ENCODE measurements at regions not wholly inside any gene's neighbourhood (a gene's known extent, or its start where the extent isn't known, plus 50 kb on each side); places are given as distances from the start of the nearest gene placed in this dataset.

DNA sequence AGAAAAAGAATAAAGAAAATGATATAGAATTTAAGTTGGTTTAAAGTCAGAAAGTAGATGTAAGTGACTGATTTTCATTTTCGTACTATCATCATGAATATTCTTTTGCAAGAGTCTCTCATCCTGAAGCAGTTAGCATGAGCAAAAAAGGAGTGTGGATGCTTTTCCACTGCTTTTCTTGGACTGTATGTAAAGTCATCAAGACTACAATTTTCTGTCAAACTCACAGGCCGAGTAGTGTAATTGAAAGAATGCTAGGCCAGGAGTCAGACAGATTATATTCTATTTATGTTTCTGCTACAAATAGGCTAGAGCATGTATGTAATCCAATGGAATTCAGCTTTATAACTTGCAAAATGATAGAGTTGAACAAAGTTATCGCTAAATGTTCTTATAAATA lies 197.1 kb upstream of the SPOCK3 start:
- DNase-seq (no peak), ATAC-seq (no peak)
- Histone ChIP-seq H3K27ac (no peak overlapping the region), H3K4me3 (no peak overlapping the region), H3K4me1 (no peaks in the 10 kb centered on the region), H3K27me3 (no peaks in the 10 kb centered on the region), H3K36me3 (no peaks in the 10 kb centered on the region), H3K9me3 (peaks cover 0 to 16% (median 0%) of the 10 kb centered on the region in 12 donors)
- intact Hi-C loops (cut with DNase I) = no loop called here
- no peak for TF ChIP-seq POLR2A (IDR thresholded peaks at IDR 0.05)
- TF ChIP-seq, protein P1, sequence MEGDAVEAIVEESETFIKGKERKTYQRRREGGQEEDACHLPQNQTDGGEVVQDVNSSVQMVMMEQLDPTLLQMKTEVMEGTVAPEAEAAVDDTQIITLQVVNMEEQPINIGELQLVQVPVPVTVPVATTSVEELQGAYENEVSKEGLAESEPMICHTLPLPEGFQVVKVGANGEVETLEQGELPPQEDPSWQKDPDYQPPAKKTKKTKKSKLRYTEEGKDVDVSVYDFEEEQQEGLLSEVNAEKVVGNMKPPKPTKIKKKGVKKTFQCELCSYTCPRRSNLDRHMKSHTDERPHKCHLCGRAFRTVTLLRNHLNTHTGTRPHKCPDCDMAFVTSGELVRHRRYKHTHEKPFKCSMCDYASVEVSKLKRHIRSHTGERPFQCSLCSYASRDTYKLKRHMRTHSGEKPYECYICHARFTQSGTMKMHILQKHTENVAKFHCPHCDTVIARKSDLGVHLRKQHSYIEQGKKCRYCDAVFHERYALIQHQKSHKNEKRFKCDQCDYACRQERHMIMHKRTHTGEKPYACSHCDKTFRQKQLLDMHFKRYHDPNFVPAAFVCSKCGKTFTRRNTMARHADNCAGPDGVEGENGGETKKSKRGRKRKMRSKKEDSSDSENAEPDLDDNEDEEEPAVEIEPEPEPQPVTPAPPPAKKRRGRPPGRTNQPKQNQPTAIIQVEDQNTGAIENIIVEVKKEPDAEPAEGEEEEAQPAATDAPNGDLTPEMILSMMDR (IDR thresholded peaks at IDR 0.05) = no peak
- 65 to 82% (median 76%) methylated on average over 3 of the region's 3 CpGs for WGBS, 4 donors

DNA sequence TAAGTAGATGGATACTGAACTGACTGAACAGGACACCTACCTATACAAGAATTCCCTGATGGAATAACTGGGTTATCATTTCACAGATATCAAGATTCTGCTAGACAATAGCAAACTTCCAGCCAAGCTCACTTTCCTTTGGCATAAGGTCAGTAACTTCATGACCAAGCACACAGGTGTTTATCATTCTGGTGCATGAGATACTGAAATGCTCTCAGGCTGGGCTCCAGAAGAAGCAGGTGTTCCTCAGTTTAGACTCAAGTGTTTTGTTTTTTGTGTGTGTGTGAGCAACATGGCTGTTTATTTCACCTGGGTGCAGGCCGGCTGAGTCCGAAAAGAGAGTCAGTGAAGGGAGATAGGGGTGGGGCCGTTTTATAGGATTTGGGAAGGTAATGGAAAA lies 201.5 kb upstream of the SPOCK3 start:
- no peaks in the 10 kb centered on the region for H3K4me1 ChIP-seq
- DNase-seq = no peak
- H3K4me3 ChIP-seq = no peak overlapping the region
- TF ChIP-seq POLR2A (IDR thresholded peaks at IDR 0.05) = no peak
- TF ChIP-seq, protein P1 (IDR thresholded peaks at IDR 0.05) = no peak
- ATAC-seq = no peak
- H3K27ac ChIP-seq = no peak overlapping the region
- H3K27me3 ChIP-seq = no peaks in the 10 kb centered on the region
- intact Hi-C loops (cut with DNase I) = no loop called here
- H3K36me3 ChIP-seq = no peaks in the 10 kb centered on the region
- H3K9me3 ChIP-seq = peaks cover 0 to 16% (median 0%) of the 10 kb centered on the region in 12 donors
- WGBS, 4 donors = 78 to 93% (median 81%) methylated on average over 3 of the region's 3 CpGs

DNA sequence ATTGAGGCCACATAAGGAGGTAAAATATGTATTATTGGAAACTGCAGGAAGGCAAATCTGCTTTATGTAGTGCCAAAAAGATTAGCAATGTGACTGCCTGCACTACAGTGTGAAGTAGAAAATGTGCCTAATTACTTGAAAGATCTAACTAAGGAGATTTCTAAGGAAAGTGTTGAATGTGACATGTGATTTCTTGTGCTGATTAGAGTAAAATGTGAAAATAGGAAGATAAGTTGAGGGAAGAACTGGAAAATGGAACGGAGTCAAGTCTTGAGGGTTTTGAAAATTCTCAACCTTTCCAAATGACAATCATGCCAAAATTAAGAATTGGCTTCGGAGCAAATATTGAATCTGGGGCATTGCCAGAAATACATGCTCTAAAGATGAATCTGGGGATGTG lies 209.5 kb upstream of the SPOCK3 start:
- Histone ChIP-seq H3K4me3 (no peak overlapping the region), H3K9me3 (no peaks in the 10 kb centered on the region), H3K27ac (no peak overlapping the region), H3K36me3 (no peaks in the 10 kb centered on the region), H3K4me1 (no peaks in the 10 kb centered on the region), H3K27me3 (no peaks in the 10 kb centered on the region)
- ATAC-seq (no peak), DNase-seq (no peak)
- TF ChIP-seq, protein P1 (IDR thresholded peaks at IDR 0.05) = no peak
- TF ChIP-seq POLR2A (IDR thresholded peaks at IDR 0.05) = no peak
- intact Hi-C loops (cut with DNase I) = no loop called here
- 57 to 70% (median 67%) methylated on average over 2 of the region's 2 CpGs for WGBS, 4 donors

DNA sequence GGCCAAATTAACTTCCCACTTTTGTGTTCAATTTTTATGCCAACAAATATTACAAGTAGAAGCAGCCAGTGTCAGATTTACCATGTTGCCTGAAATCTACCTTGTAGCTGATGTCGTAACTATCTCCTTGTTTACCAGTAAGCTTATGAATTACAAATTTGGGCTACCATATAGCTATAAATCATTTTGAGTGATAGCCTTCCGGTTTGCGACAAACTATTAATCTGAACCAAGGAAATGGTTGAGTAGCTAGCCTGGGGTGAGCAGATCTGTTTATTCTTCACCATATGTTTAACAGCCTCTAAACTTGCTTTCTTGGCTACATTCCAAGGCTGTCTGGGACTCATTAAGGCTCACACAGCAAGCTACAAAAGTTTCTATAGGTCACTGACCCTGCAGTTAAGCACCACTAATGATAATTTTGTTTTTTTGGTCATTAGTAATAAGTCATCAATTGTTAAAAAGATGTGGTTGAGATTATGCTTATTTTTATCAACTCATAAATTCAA lies 218.7 kb upstream of the SPOCK3 start:
- intact Hi-C loops (cut with DNase I) = no loop called here
- 66 to 84% (median 73%) methylated on average over 3 of the region's 3 CpGs for WGBS, 4 donors

More for the DNA sequence above, 218.7 kb upstream of the SPOCK3 start:
- Histone ChIP-seq H3K36me3 (no peaks in the 10 kb centered on the region), H3K27me3 (no peaks in the 10 kb centered on the region), H3K4me3 (no peak overlapping the region), H3K9me3 (no peaks in the 10 kb centered on the region), H3K4me1 (no peaks in the 10 kb centered on the region), H3K27ac (no peak overlapping the region)
- DNase-seq (no peak), ATAC-seq (no peak)
- no peak for TF ChIP-seq POLR2A (IDR thresholded peaks at IDR 0.05)
- TF ChIP-seq, protein P1 (IDR thresholded peaks at IDR 0.05) = no peak

Measured in heart left ventricle (tissue), 16 donors.